Spleen (tissue), 7 donors: ENCODE measurements at regions not wholly inside any gene's neighbourhood (a gene's known extent, or its start where the extent isn't known, plus 50 kb on each side); places are given as distances from the start of the nearest gene placed in this dataset.

Source experiments
- CTCF ChIP-seq, 11 experiments: fragments of 200-600 bp in 7 of 11; fragments of 450-650 bp in 4 of 11; sonication (generic) in 4 of 11; IDR thresholded peaks in 8 of 11; conservative IDR thresholded peaks in 3 of 11; 1 replicate in 7 of 11; 2 replicates in 4 of 11; pipeline versions ENCODE4 v1.4.0 to v1.8.0; 2016 to 2021; ENCODE audit warnings: antibody characterized with exemption in 11 of 11, inconsistent platforms in 4 of 11, mild to moderate bottlenecking in 1 of 11
- POLR2A ChIP-seq, 3 donors: fragments of 450-650 bp; IDR thresholded peaks; one replicate each; pipeline ENCODE4 v1.5.1; 2017; ENCODE audit warnings: antibody characterized with exemption in 3 of 3, mild to moderate bottlenecking in 1 of 3
- POLR2AphosphoS5 ChIP-seq, 3 donors: sonication (generic); formaldehyde crosslinking; IDR thresholded peaks; one replicate each; pipeline ENCODE4 v1.5.1; 2017; ENCODE audit warnings: antibody characterized with exemption in 3 of 3
- donor health status: DM: no; HTN: no; CAD: no; lungs with moderate emphysema.
- donor health status: DM: no; HTN: no; CAD: no.
- donor health status: DM: no; HTN: no; CAD: no.

GRCh38 chr7:47215640-47216039, 366.3 kb downstream of the TNS3 start:
- TF ChIP-seq CTCF (IDR thresholded peaks at IDR 0.05 in 8 of 11, conservative IDR thresholded peaks at IDR 0.05 in 3 of 11) = no peak
- TF ChIP-seq POLR2A (IDR thresholded peaks at IDR 0.05) = no peak
- TF ChIP-seq POLR2AphosphoS5 (IDR thresholded peaks at IDR 0.05) = no peak
